BE2C (cell line): ENCODE measurements at regions not wholly inside any gene's neighbourhood (a gene's known extent, or its start where the extent isn't known, plus 50 kb on each side); places are given as distances from the start of the nearest gene placed in this dataset.

Experiments used
- DNase-seq: peaks from one replicate; pipeline ENCODE4 v3.0.0-alpha.2; 2020
- H3K27me3 ChIP-seq: fragments of 250-450 bp; sonication (Bioruptor Pico); 2 replicates; pipeline ENCODE4 v1.5.1; 2020; ENCODE audit warnings: mild to moderate bottlenecking
- H3K36me3 ChIP-seq: fragments of 250-450 bp; sonication (Bioruptor Pico); 2 replicates; pipeline ENCODE4 v1.5.1; 2020; ENCODE audit warnings: mild to moderate bottlenecking
- H3K4me1 ChIP-seq: fragments of 250-450 bp; sonication (Bioruptor Pico); 2 replicates; pipeline ENCODE4 v1.5.1; 2020
- H3K4me3 ChIP-seq: 2 replicates; pipeline ENCODE4 v1.5.1; 2011; ENCODE audit warnings: low read depth, low read length
- H3K9me3 ChIP-seq: fragments of 250-450 bp; sonication (Bioruptor Pico); 2 replicates; pipeline ENCODE4 v1.5.1; 2020
- TF ChIP-seq, protein P1 (sequence below): IDR thresholded peaks from 2 replicates; pipeline ENCODE4 v1.5.1; 2012; ENCODE audit warnings: mild to moderate bottlenecking, low read depth, low read length

DNA sequence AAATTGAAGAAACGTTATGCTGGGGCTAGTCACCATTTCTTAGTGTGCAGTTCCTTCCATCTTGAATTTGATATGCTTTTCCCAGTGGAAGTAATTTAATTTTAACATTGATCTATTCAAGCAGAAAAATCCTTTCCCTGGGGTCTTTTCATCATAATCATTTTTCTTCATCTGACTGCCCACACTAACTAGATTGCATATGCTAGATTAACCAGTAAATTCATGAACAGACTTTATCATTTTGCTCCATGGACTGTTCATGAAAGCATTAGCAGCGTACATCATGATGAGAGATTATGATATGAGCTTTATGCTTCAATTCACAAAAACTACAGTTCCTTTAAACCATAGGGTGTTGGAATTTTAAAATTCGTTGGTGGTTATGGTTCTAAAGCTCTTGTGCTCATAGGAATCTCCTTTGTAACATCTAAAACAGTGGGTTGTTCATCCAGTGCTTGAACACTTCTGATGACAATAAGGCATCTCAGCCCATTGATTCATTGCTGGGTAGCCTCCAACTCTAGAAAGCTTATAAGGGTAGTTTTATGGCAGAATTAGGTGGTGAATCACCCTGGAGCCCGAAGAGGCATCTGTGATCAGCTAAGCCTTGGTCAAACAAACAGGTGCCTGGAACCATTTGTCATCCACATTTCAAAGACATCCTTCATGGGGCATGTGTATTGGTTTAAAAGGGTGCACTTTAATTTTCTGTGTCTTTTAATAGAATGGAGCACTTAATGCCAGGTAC, 77.2 kb upstream of the NDUFV2 start:
- H3K9me3 ChIP-seq: no peaks in the 10 kb centered on the region
- H3K4me1 ChIP-seq: no peaks in the 10 kb centered on the region
- TF ChIP-seq, protein P1, sequence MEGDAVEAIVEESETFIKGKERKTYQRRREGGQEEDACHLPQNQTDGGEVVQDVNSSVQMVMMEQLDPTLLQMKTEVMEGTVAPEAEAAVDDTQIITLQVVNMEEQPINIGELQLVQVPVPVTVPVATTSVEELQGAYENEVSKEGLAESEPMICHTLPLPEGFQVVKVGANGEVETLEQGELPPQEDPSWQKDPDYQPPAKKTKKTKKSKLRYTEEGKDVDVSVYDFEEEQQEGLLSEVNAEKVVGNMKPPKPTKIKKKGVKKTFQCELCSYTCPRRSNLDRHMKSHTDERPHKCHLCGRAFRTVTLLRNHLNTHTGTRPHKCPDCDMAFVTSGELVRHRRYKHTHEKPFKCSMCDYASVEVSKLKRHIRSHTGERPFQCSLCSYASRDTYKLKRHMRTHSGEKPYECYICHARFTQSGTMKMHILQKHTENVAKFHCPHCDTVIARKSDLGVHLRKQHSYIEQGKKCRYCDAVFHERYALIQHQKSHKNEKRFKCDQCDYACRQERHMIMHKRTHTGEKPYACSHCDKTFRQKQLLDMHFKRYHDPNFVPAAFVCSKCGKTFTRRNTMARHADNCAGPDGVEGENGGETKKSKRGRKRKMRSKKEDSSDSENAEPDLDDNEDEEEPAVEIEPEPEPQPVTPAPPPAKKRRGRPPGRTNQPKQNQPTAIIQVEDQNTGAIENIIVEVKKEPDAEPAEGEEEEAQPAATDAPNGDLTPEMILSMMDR: no peak
- no peaks in the 10 kb centered on the region for H3K27me3 ChIP-seq
- DNase-seq: no peak
- H3K36me3 ChIP-seq: no peaks in the 10 kb centered on the region
- H3K4me3 ChIP-seq: no peak overlapping the region

DNA sequence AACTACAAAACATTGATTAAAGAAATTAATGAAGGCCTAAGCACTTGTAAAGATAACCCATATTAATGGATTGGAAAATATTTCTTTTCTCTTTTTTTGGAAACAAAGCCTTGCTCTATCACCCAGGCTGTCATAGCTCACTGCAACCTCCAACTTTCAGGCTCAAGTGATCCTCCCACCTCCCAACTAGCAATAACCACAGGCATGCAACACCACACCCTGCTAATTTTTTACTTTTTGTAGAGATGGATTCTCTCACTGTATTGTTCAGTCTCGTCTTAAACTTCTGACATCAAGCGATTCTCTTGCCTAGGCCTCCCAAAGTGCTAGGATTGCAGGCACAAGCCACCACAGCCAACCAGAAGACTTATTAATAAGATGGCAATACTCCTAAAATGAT, 73.4 kb upstream of the NDUFV2 start:
- H3K4me1 ChIP-seq: no peaks in the 10 kb centered on the region
- H3K9me3 ChIP-seq: no peaks in the 10 kb centered on the region
- DNase-seq: no peak
- no peak overlapping the region for H3K4me3 ChIP-seq
- TF ChIP-seq, protein P1: no peak
- no peaks in the 10 kb centered on the region for H3K36me3 ChIP-seq
- H3K27me3 ChIP-seq: no peaks in the 10 kb centered on the region

DNA sequence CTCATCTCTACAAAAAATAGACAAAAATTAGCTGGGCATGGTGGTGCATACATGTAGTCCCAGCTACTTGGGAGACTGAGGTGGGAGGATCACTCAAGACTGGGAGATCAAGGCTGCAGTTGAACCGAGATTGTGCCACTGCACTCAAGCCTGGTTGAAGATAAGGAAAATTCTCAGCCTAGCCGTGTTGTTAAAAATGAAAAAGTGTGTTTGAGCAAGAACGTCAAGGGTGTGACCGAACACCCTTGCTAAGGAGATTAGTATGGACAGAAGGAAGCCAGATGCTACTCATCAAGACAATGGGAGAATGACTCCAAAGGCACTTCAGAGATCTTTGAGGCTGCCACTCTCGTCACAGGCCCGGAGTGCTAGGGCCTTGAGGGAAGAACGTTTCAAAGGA, 70.0 kb upstream of the NDUFV2 start:
- no peak for DNase-seq

DNA sequence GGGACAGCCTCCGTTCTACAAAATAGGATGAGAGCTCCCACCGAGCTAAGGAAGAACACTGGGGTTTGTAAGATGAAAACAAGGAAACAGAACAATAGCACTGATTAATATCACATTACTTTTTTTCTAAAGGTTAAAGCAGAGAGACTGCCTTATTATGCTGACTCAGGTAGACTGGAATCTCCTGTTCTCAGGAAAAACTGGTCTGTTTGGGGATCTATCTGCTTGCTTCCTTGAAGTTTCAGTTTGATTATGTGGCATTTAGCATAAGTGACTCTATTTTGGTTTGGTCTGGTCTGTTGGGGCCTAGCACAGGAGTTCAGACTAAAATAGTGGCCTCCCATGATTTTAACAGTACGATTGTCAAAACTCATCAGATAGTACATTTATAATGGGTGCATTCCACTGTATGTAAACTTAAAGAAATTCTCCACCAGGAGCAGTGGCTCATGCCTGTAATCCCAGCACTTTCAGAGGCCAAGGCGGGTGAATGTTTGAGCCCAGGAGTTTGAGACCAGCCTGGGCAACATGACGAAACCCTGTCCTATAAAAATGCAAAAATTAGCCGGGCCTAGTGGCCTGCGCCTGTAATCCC, 64.1 kb upstream of the NDUFV2 start:
- no peaks in the 10 kb centered on the region for H3K27me3 ChIP-seq
- H3K4me3 ChIP-seq: no peak overlapping the region
- H3K4me1 ChIP-seq: no peaks in the 10 kb centered on the region
- H3K9me3 ChIP-seq: no peaks in the 10 kb centered on the region
- no peak for DNase-seq
- H3K36me3 ChIP-seq: no peaks in the 10 kb centered on the region
- TF ChIP-seq, protein P1: no peak

More for the DNA sequence above, 70.0 kb upstream of the NDUFV2 start:
- Histone ChIP-seq H3K27me3 (no peaks in the 10 kb centered on the region), H3K4me3 (no peak overlapping the region), H3K4me1 (no peaks in the 10 kb centered on the region), H3K9me3 (no peaks in the 10 kb centered on the region), H3K36me3 (no peaks in the 10 kb centered on the region)
- TF ChIP-seq, protein P1: no peak

DNA sequence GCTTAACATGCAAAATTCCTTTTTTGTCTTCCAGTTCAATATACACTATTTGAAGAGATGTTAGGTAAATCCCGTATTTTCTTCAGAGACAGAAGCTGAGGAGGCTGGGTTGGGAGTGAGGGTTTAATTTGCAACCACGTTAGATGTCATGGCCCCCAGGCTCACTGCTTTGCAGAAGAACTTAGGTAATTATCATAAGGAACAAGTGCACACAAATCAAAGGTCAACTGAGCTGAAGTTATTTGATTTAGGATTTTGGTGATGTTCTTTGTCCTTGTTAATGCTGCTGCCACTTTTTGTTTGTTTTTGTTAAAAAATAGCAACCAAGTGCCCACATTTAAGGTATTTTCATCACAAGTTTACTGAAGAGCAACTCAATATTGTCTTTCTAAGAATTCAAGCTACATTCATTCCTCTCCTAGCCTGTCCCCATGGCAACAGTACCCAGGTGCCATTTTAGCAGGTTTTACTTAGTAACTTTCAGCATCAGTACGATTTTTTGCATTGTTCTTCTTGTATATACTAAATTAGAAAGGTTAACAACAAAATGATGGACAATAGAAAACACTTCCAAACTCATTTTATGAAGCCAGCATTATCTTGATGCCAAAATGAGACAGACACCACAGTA, 62.9 kb upstream of the NDUFV2 start:
- TF ChIP-seq, protein P1: no peak
- Histone ChIP-seq H3K36me3 (no peaks in the 10 kb centered on the region), H3K4me3 (no peak overlapping the region), H3K27me3 (no peaks in the 10 kb centered on the region), H3K4me1 (no peaks in the 10 kb centered on the region), H3K9me3 (no peaks in the 10 kb centered on the region)
- no peak for DNase-seq
